DND-41 (cell line): ENCODE measurements at regions not wholly inside any gene's neighbourhood (a gene's known extent, or its start where the extent isn't known, plus 50 kb on each side); places are given as distances from the start of the nearest gene placed in this dataset.
A peak's percentile ranks its signal among the peaks of the same experiment; 100 is the strongest.

Source experiments
- ATAC-seq: fragments of 200-7000 bp; cut with Tn5 transposase; 3 replicates; pipeline ENCODE4 v1.9.1; 2021; ENCODE audit warnings: low read depth; ENCODE audit not compliant: insufficient read depth
- DNase-seq: peaks from one replicate; pipeline ENCODE4 v3.0.0-alpha.2; 2020
- H2AFZ ChIP-seq: 2 replicates; pipeline ENCODE4 v1.6.0; 2012; ENCODE audit warnings: low read depth, low read length
- H3K27ac ChIP-seq: 2 replicates; pipeline ENCODE4 v1.5.1; 2012; ENCODE audit warnings: low read length, inconsistent platforms
- H3K27me3 ChIP-seq: fragments of 200-600 bp; sonication (generic); 2 replicates; pipeline ENCODE4 v1.6.0; 2012; ENCODE audit warnings: low read length, mild to moderate bottlenecking, inconsistent platforms; ENCODE audit not compliant: insufficient read depth, poor library complexity
- H3K36me3 ChIP-seq: 2 replicates; pipeline ENCODE4 v1.5.1; 2012; ENCODE audit warnings: low read length, inconsistent platforms; ENCODE audit not compliant: insufficient read depth
- H3K4me1 ChIP-seq: 2 replicates; pipeline ENCODE4 v1.5.1; 2012; ENCODE audit warnings: mild to moderate bottlenecking, low read length; ENCODE audit not compliant: insufficient read depth
- H3K4me2 ChIP-seq: 2 replicates; pipeline ENCODE4 v1.6.0; 2012; ENCODE audit warnings: mild to moderate bottlenecking, moderate library complexity, low read length, inconsistent platforms; ENCODE audit not compliant: insufficient read depth
- H3K4me3 ChIP-seq, 2 experiments: fragments of 200-600 bp in 1 of 2; shearing (Covaris generic) in 1 of 2; 2 replicates each; pipeline ENCODE4 v1.5.1; 2012 to 2016; ENCODE audit warnings: inconsistent platforms in 2 of 2, low read length in 2 of 2, mild to moderate bottlenecking in 2 of 2, low read depth in 1 of 2, moderate library complexity in 1 of 2
- H3K79me2 ChIP-seq: 2 replicates; pipeline ENCODE4 v1.6.0; 2012; ENCODE audit warnings: low read length, inconsistent platforms; ENCODE audit not compliant: insufficient read depth
- H3K9ac ChIP-seq: 2 replicates; pipeline ENCODE4 v1.6.0; 2012; ENCODE audit warnings: low read depth, mild to moderate bottlenecking, inconsistent platforms, low read length, moderate library complexity
- H3K9me3 ChIP-seq: 2 replicates; pipeline ENCODE4 v1.5.1; 2012; ENCODE audit warnings: low read length, moderate library complexity, mild to moderate bottlenecking, inconsistent platforms; ENCODE audit not compliant: insufficient read depth, severe bottlenecking
- H4K20me1 ChIP-seq: 2 replicates; pipeline ENCODE4 v1.6.0; 2012; ENCODE audit warnings: low read length; ENCODE audit not compliant: insufficient read depth
- CTCF ChIP-seq: IDR thresholded peaks from 2 replicates; pipeline ENCODE4 v1.5.1; 2012; ENCODE audit warnings: borderline replicate concordance, low read length, moderate library complexity, mild to moderate bottlenecking; ENCODE audit not compliant: poor library complexity, severe bottlenecking; ENCODE audit errors: extremely low read depth
- EZH2 ChIP-seq: IDR thresholded peaks from 3 replicates; pipeline ENCODE4 v1.6.1; 2012; ENCODE audit warnings: borderline replicate concordance, low read depth, mild to moderate bottlenecking, moderate library complexity, low read length, inconsistent platforms; ENCODE audit not compliant: severe bottlenecking

- Histone ChIP-seq H3K9me3 (no peaks in the 10 kb centered on the region), H3K27me3 (no peaks in the 10 kb centered on the region), H3K79me2 (no peaks in the 10 kb centered on the region), H3K4me3 (no peak overlapping the region), H4K20me1 (no peaks in the 10 kb centered on the region), H3K4me2 (no peak overlapping the region), H3K4me1 (no peaks in the 10 kb centered on the region), H2AFZ (no peak overlapping the region), H3K27ac (no peak overlapping the region), H3K36me3 (no peaks in the 10 kb centered on the region), H3K9ac (no peak overlapping the region)
- no peak for ATAC-seq
- DNase-seq: no peak
- TF ChIP-seq EZH2: no peak
- TF ChIP-seq CTCF: no peak
Measured at GRCh38 chr1:115463347-115463746, 125.3 kb upstream of the NGF start.

GRCh38 chr1:115462566-115463076, 124.6 kb upstream of the NGF start:
- Histone ChIP-seq H3K4me3 (no peak overlapping the region), H3K4me1 (no peaks in the 10 kb centered on the region), H2AFZ (no peak overlapping the region), H3K9ac (no peak overlapping the region), H3K4me2 (no peak overlapping the region), H3K36me3 (no peaks in the 10 kb centered on the region), H3K79me2 (no peaks in the 10 kb centered on the region), H3K27ac (no peak overlapping the region), H3K27me3 (no peaks in the 10 kb centered on the region), H4K20me1 (no peaks in the 10 kb centered on the region), H3K9me3 (no peaks in the 10 kb centered on the region)
- ATAC-seq: peak; percentile 79
- peak; percentile 21 for DNase-seq
- TF ChIP-seq CTCF (no peak), EZH2 (no peak)

GRCh38 chr1:115461526-115461925, 123.5 kb upstream of the NGF start:
- H2AFZ ChIP-seq: no peak overlapping the region
- no peak overlapping the region for H3K4me3 ChIP-seq
- DNase-seq: no peak
- no peaks in the 10 kb centered on the region for H3K27me3 ChIP-seq
- H4K20me1 ChIP-seq: no peaks in the 10 kb centered on the region
- H3K9me3 ChIP-seq: no peaks in the 10 kb centered on the region
- no peak for ATAC-seq
- H3K4me1 ChIP-seq: no peaks in the 10 kb centered on the region
- H3K9ac ChIP-seq: no peak overlapping the region
- no peaks in the 10 kb centered on the region for H3K79me2 ChIP-seq
- TF ChIP-seq EZH2 (no peak), CTCF (no peak)
- H3K4me2 ChIP-seq: no peak overlapping the region
- no peaks in the 10 kb centered on the region for H3K36me3 ChIP-seq
- H3K27ac ChIP-seq: no peak overlapping the region

GRCh38 chr1:115459161-115459560, 121.1 kb upstream of the NGF start:
- Histone ChIP-seq H3K36me3 (no peaks in the 10 kb centered on the region), H3K4me3 (no peak overlapping the region), H3K27ac (no peak overlapping the region), H3K79me2 (no peaks in the 10 kb centered on the region), H3K9me3 (no peaks in the 10 kb centered on the region), H3K9ac (no peak overlapping the region), H3K4me2 (no peak overlapping the region), H3K27me3 (no peaks in the 10 kb centered on the region), H4K20me1 (no peaks in the 10 kb centered on the region), H3K4me1 (no peaks in the 10 kb centered on the region), H2AFZ (no peak overlapping the region)
- ATAC-seq (no peak), DNase-seq (no peak)
- TF ChIP-seq EZH2 (no peak), CTCF (no peak)
